ENCODE measurements at regions not wholly inside any gene's neighbourhood (a gene's known extent, or its start where the extent isn't known, plus 50 kb on each side); places are given as distances from the start of the nearest gene placed in this dataset.

DNA sequence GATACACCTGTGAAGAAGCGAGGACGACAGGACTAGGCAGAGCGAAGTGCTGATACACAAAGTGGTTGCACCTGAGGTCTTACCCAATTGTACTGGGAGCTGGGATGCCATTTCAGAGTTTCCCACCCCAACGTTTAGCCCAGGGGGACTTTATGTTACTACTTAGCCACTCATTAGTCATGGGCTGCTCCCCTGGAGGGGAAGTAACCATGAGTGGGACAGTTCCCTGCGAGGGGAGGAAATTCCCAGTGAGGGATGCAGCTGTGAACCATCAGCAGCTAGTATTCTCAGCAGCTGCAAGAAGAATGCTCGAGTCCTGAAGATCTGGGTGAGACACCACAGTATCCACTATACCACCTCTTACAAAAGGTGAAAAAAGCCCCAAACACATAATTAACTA is 93.7 kb upstream of the ACTBL2 start:
- H3K23ac ChIP-seq (ENCODE audit: insufficient read length) = no peak overlapping the region
- no peak overlapping the region for H2BK15ac ChIP-seq (ENCODE audit: low read length)
- 0 out of 2 replicates have a peak overlapping the region, but pooled peaks have one; percentile 13 for H2AFZ ChIP-seq (ENCODE audit: low read length)
- H3K79me1 ChIP-seq (ENCODE audit: low read depth, low read length) = no peaks in the 10 kb centered on the region
- ChIA-PET POLR2A (ENCODE audit: partially characterized antibody) (no interaction called here), CTCF (ENCODE audit: partially characterized antibody) (interaction anchor here (0.6 to 1.1 kb wide), 4 partner anchors 16 to 176 kb away, joined by 3 read pairs; no protein-coding TSS in a partner anchor)
- no peak overlapping the region for H2AK5ac ChIP-seq (ENCODE audit: low read depth, low read length)
- no peak overlapping the region for H4K91ac ChIP-seq (replicated peaks; ENCODE audit: insufficient read length, low read length)
- no peak overlapping the region for H4K8ac ChIP-seq (ENCODE audit: extremely low read depth, insufficient read depth, low read length)
- no peak for DNase-seq (ENCODE audit: low read depth in 1 of 2, low spot score in 2 of 2)
- no peak overlapping the region for H3K4me2 ChIP-seq (ENCODE audit: insufficient read depth in 1 of 2, low read depth in 2 of 2, low read length in 2 of 2)
- H3K23me2 ChIP-seq (ENCODE audit: low read depth, low read length) = no peaks in the 10 kb centered on the region
- H2BK20ac ChIP-seq (ENCODE audit: low read length) = no peak overlapping the region
- no peak overlapping the region for H4K5ac ChIP-seq (ENCODE audit: insufficient read length, low read depth, low read length)
- no peak overlapping the region for H2BK5ac ChIP-seq (ENCODE audit: low read depth, low read length)
- H3K4ac ChIP-seq (replicated peaks; ENCODE audit: insufficient read length, low read depth, low read length) = no peak overlapping the region
- no peak overlapping the region for H3K56ac ChIP-seq (replicated peaks; ENCODE audit: insufficient read length, low read depth, low read length)
- H3K9ac ChIP-seq (replicated peaks in 1 of 4; ENCODE audit: extremely low read depth in 1 of 4, low read depth in 3 of 4, low read length in 3 of 4) = no peak overlapping the region
- no peak for FAIRE-seq
- H4K20me1 ChIP-seq (replicated peaks in 1 of 2; ENCODE audit: control insufficient read depth in 1 of 2, insufficient read depth in 2 of 2, low read length in 2 of 2) = no peaks in the 10 kb centered on the region
- H3K27me3 ChIP-seq (replicated peaks in 1 of 4; ENCODE audit: control insufficient read depth in 3 of 4, extremely low read depth in 1 of 4, insufficient read depth in 3 of 4, low read length in 3 of 4) = no peaks in the 10 kb centered on the region
- H3K36me3 ChIP-seq (ENCODE audit: control insufficient read depth in 2 of 4, insufficient read depth in 4 of 4, low read length in 3 of 4) = no peaks in the 10 kb centered on the region
- H3K9me3 ChIP-seq (ENCODE audit: insufficient read depth in 2 of 2, low read depth in 1 of 2, low read length in 1 of 2) = 0 out of 4 replicates have a peak, but pooled peaks cover 0 to 3% of the 10 kb centered on the region in 2 experiments
- H3K14ac ChIP-seq (ENCODE audit: insufficient read length) = no peak overlapping the region
- 87% methylated on average over 6 of the region's 6 CpGs; no CpG with 5 or more reads in 1 of the 2 experiments for WGBS, 2 experiments (ENCODE audit: extremely low coverage in 1 of 2, insufficient coverage in 1 of 2, insufficient read length in 1 of 2, insufficient replicate concordance in 2 of 2, low coverage in 1 of 2, low lambda C conversion rate in 2 of 2, missing lambda C conversion rate in 1 of 2)
- no peak for TF ChIP-seq EGR1 (IDR thresholded peaks at IDR 0.05; ENCODE audit: borderline replicate concordance, low read depth, low read length)
- TF ChIP-seq POU5F1 (IDR thresholded peaks at IDR 0.05; ENCODE audit: low read depth, low read length) = no peak
- no peak for TF ChIP-seq POLR2AphosphoS5 (IDR thresholded peaks at IDR 0.05; ENCODE audit: low read depth, low read length)
- TF ChIP-seq RXRA (IDR thresholded peaks at IDR 0.05; ENCODE audit: insufficient read depth, low read depth, low read length) = no peak
- no peak for TF ChIP-seq POLR2A (IDR thresholded peaks at IDR 0.05; ENCODE audit: control extremely low read depth in 1 of 2, low read depth in 2 of 2, low read length in 2 of 2)
- TF ChIP-seq EZH2 (IDR thresholded peaks at IDR 0.05; ENCODE audit: low read depth, low read length, severe bottlenecking) = no peak
- no peak for TF ChIP-seq KDM4A (IDR thresholded peaks at IDR 0.05; ENCODE audit: low read depth, low read length, severe bottlenecking)
- TF ChIP-seq, protein P1, sequence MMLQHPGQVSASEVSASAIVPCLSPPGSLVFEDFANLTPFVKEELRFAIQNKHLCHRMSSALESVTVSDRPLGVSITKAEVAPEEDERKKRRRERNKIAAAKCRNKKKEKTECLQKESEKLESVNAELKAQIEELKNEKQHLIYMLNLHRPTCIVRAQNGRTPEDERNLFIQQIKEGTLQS (IDR thresholded peaks at IDR 0.05; ENCODE audit: insufficient read depth, low read depth, low read length) = no peak
- TF ChIP-seq TBP (IDR thresholded peaks at IDR 0.05; ENCODE audit: low read depth, low read length) = no peak
- no peak overlapping the region for H3K4me3 ChIP-seq (ENCODE audit: extremely low read depth in 1 of 4, insufficient read depth in 2 of 4, low read depth in 3 of 4, low read length in 4 of 4)
- no peaks in the 10 kb centered on the region for H3K4me1 ChIP-seq (replicated peaks in 1 of 4; ENCODE audit: control insufficient read depth in 3 of 4, insufficient read depth in 4 of 4, low read length in 3 of 4)
- no peak overlapping the region for H3K18ac ChIP-seq (ENCODE audit: extremely low read depth, low read length)
- no peak overlapping the region for H2BK12ac ChIP-seq (ENCODE audit: low read depth, low read length)
- H3K27ac ChIP-seq (ENCODE audit: low read depth, low read length) = no peak overlapping the region
- H3K79me2 ChIP-seq (ENCODE audit: control insufficient read depth in 1 of 2, insufficient read depth in 2 of 2, low read length in 2 of 2) = no peaks in the 10 kb centered on the region
- H2BK120ac ChIP-seq (replicated peaks; ENCODE audit: low read depth, low read length) = no peak overlapping the region

All from H1 (cell line).